HS-5 (cell line): ENCODE measurements at regions not wholly inside any gene's neighbourhood (a gene's known extent, or its start where the extent isn't known, plus 50 kb on each side); places are given as distances from the start of the nearest gene placed in this dataset.
A peak's percentile ranks its signal among the peaks of the same experiment; 100 is the strongest.

Experiments
- DNase-seq: peaks from one replicate; pipeline ENCODE4 v3.0.0-alpha.2; 2012; ENCODE audit warnings: low read depth

GRCh38 chr7:13447637-13448036 lies 541.8 kb downstream of the ETV1 start:
- DNase-seq: no peak

GRCh38 chr7:13448243-13448642 lies 541.2 kb downstream of the ETV1 start:
- DNase-seq: no peak

GRCh38 chr7:13449460-13449859 lies 540.0 kb downstream of the ETV1 start:
- no peak for DNase-seq

DNA sequence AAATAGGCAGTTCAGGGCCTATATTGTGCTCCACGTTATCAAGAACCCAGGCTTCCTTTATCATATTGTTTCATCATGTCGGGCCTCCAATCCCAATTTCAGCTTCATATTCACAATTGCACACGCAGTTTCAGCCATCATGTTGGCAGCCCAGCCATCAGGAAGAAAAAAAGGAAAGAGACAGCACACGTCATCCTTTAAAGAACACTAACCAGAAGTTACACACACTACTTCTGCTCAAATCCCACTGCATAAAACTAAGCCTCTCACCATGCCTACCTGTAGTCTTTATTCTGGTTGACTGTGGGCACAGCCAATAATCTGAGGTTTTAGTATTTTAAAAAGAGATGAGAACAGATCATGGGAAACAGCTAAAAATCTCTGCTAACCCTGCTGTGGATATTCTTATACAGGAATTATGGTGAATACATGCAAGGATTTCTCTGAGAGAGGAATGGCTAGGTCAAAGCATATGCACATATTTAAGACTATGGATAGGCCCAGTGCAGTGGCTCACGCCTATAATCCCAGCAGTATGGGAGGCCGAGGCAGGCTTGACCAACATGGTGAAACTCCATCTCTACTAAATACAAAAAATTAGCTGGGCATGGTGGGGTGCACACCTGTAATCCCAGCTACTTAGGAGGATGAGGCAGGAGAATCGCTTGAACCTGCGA lies 534.4 kb downstream of the ETV1 start:
- no peak for DNase-seq

GRCh38 chr7:13457790-13458189 lies 531.7 kb downstream of the ETV1 start:
- DNase-seq: no peak

- no peak for DNase-seq
These were observed 522.5 kb downstream of the ETV1 start for GRCh38 chr7:13466874-13467547.

DNA sequence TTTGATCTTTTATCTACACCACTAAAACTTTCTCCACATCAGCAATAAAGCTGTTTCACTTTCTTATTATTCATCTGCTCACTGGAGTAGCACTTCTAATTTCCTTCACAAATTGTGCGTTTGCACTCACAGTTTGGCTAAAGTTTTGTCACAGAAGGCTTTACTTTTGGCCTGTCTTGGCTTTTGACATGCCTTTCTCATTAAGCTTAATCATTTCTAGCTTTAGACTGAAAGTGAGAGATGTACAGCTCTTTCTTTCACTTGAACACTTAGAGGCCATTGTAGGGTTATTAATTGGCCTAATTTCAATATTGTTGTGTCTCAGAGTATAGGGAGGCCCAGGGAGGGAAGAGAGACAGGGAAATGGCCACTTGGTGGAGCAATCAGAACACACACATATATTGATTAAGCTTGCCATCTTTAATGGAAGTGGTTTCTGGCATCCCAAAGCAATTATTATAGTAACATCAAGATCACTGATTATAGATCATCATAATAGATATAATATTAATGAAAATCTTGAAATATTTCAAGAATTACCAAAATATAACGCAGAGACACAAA lies 512.5 kb downstream of the ETV1 start:
- DNase-seq: no peak

GRCh38 chr7:13489386-13489785 lies 500.1 kb downstream of the ETV1 start:
- no peak for DNase-seq

DNA sequence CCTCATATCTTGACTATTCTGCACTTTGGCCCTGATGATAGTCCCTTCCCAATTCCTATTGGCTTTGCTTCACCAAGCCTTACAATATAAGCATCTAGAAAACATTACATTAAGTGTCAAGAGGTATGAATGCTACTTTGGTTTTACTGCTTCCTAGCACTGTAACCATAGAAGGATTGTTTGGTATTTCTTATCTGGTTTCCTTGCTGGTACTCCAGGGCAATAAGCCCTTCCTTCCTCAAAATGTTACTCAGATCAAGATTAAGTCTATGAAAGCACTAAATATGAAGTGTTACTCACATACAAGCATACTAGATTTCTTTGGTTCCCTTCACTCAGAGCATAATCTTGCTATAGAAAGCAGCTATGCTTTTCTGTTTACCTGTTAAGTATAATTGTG lies 492.5 kb downstream of the ETV1 start:
- DNase-seq: no peak

GRCh38 chr7:13508586-13508985 lies 480.9 kb downstream of the ETV1 start:
- DNase-seq: no peak

- no peak for DNase-seq
These were observed 470.7 kb downstream of the ETV1 start for GRCh38 chr7:13518738-13519137.

- DNase-seq: no peak
These were observed 465.4 kb downstream of the ETV1 start for GRCh38 chr7:13524076-13524475.

GRCh38 chr7:13532028-13532753 lies 457.3 kb downstream of the ETV1 start:
- no peak for DNase-seq

- DNase-seq: no peak
These were observed 450.8 kb downstream of the ETV1 start for GRCh38 chr7:13538669-13539068.

DNA sequence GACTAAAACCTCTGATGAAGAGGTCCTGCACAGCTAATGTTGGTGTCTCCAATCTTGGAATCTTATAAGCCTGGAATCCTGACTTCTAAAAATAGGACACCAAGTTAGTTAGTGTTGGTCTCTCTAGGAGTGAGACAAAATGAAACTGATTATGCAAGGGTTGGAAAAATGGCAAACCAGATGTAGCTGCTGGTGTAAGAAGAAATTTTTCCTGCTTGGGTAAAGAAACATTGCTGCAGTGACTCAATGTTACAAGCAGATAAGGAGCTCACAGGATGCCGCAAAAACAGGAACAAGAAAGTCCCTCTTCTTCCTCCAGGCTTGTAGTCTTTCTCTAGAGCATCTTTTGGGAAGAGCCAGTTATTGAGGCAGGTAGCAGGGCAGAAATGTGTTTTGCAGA lies 449.0 kb downstream of the ETV1 start:
- no peak for DNase-seq

GRCh38 chr7:13541326-13541725 lies 448.1 kb downstream of the ETV1 start:
- no peak for DNase-seq

GRCh38 chr7:13542451-13542850 lies 447.0 kb downstream of the ETV1 start:
- no peak for DNase-seq

DNA sequence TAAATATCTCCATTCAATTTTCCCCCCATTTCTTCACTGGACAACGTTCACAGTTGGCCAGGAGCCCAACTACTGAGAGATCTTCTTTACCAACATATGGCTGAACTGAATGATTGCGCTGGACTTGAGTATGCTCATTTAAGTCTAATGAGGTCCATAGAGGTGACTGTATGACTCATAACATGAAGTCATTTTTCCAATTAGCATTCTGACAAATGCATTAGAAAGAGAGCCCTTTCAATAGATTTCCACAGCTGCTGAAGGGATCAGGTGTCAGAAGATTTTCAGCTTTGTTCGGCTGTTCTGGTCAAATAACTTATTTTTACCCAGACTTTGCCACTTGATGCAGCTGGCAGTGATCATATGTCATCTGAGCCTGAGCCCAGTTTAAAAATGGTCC lies 438.0 kb downstream of the ETV1 start:
- DNase-seq: no peak

GRCh38 chr7:13560441-13560840 lies 429.0 kb downstream of the ETV1 start:
- peak; percentile 69 for DNase-seq

- no peak for DNase-seq
These were observed 426.2 kb downstream of the ETV1 start for GRCh38 chr7:13563257-13563656.

DNA sequence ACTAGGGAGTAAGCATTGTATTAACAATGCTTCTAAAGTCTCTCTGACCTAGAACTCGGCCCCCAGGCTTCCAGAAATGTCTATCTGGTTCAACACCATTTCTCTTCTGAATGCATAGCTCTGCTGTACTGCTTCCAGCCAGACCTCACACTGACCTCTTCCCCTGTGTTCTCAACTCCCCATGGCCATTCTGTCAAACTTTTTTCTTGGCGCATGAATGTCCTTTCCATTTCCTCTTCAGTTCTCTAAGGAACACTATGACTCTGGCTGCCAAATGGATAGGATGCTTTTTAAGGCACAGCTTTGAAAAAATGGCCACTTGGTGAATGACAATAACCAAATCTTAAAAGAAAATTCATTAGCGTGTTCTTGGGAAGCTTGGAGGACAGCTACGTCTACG lies 425.8 kb downstream of the ETV1 start:
- no peak for DNase-seq

GRCh38 chr7:13577566-13578145 lies 411.8 kb downstream of the ETV1 start:
- no peak for DNase-seq

- no peak for DNase-seq
These were observed 411.2 kb downstream of the ETV1 start for GRCh38 chr7:13578294-13578693.
